CD4-positive, alpha-beta T cell (primary cell): ENCODE measurements at regions not wholly inside any gene's neighbourhood (a gene's known extent, or its start where the extent isn't known, plus 50 kb on each side); places are given as distances from the start of the nearest gene placed in this dataset.

Experiments used
- ATAC-seq: fragments of 200-7000 bp; cut with Tn5 transposase; one replicate; pipeline ENCODE4 v1.10.0; 2022; ENCODE audit warnings: mild to moderate bottlenecking; ENCODE audit not compliant: poor library complexity
- CTCF ChIA-PET: fragments of 350-600 bp; sonication (Branson Sonifier 250); formaldehyde crosslinking; loops from one replicate; lab custom pipeline; 2021; ENCODE audit warnings: antibody characterized with exemption, inconsistent platforms; lab: Charles Lee
- POLR2A ChIA-PET: fragments of 350-600 bp; sonication (Branson Sonifier 250); formaldehyde crosslinking; loops from one replicate; lab custom pipeline; 2021; ENCODE audit warnings: antibody characterized with exemption, inconsistent platforms; lab: Charles Lee
- DNase-seq, 14 experiments: peaks; one replicate each; pipeline ENCODE4 v3.0.0-alpha.2; 2013 to 2020; ENCODE audit warnings: mixed read lengths in 2 of 14
- H3K27ac ChIP-seq, 2 donors: one replicate each; pipeline versions ENCODE4 v1.5.1 to v1.7.0; 2013; ENCODE audit warnings: low read length in 2 of 2, low read depth in 1 of 2, mild to moderate bottlenecking in 1 of 2
- H3K27me3 ChIP-seq, 2 experiments: 1 replicate in 1 of 2; 2 replicates in 1 of 2; pipeline versions ENCODE4 v1.6.1 to v1.7.0; 2013; ENCODE audit warnings: low read length in 2 of 2, control low read depth in 1 of 2, mild to moderate bottlenecking in 1 of 2, moderate library complexity in 1 of 2; ENCODE audit not compliant: insufficient read depth in 2 of 2, control insufficient read depth in 1 of 2
- H3K36me3 ChIP-seq: one replicate; pipeline ENCODE4 v1.6.1; 2013; ENCODE audit warnings: low read length, control low read depth; ENCODE audit not compliant: insufficient read depth
- H3K4me1 ChIP-seq: one replicate; pipeline ENCODE4 v1.6.1; 2013; ENCODE audit warnings: low read length, control low read depth; ENCODE audit not compliant: insufficient read depth
- H3K4me3 ChIP-seq: one replicate; pipeline ENCODE4 v1.5.1; 2013; ENCODE audit warnings: mild to moderate bottlenecking, low read length, moderate library complexity
- H3K9me3 ChIP-seq, 2 experiments: 1 replicate in 1 of 2; 2 replicates in 1 of 2; pipeline versions ENCODE4 v1.6.1 to v1.7.0; 2013; ENCODE audit warnings: low read length in 2 of 2, mild to moderate bottlenecking in 2 of 2, control low read depth in 1 of 2, moderate library complexity in 1 of 2; ENCODE audit not compliant: control insufficient read depth in 1 of 2, insufficient read depth in 1 of 2
- H3K27ac Mint-ChIP-seq: one replicate; pipeline ENCODE4 v1.8.0; 2020; ENCODE audit warnings: mixed read lengths
- H3K27me3 Mint-ChIP-seq: one replicate; pipeline ENCODE4 v1.8.0; 2021; ENCODE audit warnings: mixed read lengths
- H3K36me3 Mint-ChIP-seq: one replicate; pipeline ENCODE4 v1.8.0; 2021; ENCODE audit warnings: low read depth, mixed read lengths
- H3K4me1 Mint-ChIP-seq: one replicate; pipeline ENCODE4 v1.8.0; 2021; ENCODE audit warnings: low read depth, mixed read lengths
- H3K4me3 Mint-ChIP-seq: one replicate; pipeline ENCODE4 v1.8.0; 2020; ENCODE audit warnings: mild to moderate bottlenecking, mixed read lengths
- H3K9me3 Mint-ChIP-seq: one replicate; pipeline ENCODE4 v1.8.0; 2020; ENCODE audit warnings: mixed read lengths
- intact Hi-C, 2 experiments: fragments of 100-400 bp; cut with DNase I in 1 of 2; cut with micrococcal nuclease in 1 of 2; formaldehyde crosslinking; loops; one replicate each; pipeline versions ENCODE4 v1.15.1 to v1.9.0; 2023 to 2025; cut with DNase I, micrococcal nuclease
- TF ChIP-seq, protein P1 (sequence below): fragments of 200-600 bp; IDR thresholded peaks from one replicate; pipeline ENCODE4 v1.8.0; 2022; ENCODE audit warnings: antibody characterized with exemption, mild to moderate bottlenecking

DNA sequence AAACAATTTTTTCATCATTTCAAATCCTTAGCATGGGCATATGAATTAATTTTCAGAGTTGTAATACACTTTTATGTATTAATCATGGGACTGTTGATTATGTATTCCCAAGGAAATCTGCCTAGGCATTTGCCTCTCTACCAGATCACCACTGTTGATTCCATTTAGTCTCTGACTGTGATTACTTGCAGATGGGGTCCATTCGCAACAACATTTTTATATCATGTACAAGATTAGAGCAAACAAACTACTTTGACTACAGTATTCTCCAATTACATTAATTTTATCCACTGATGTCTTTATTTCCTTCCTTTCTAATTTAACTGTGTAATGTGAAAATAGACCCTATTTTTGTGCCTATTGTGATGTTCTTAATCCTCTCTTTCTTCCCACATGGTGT is 831.4 kb upstream of the SLC35B3 start:
- ATAC-seq (no peak), DNase-seq (no peak)
- Mint-ChIP-seq H3K4me3 (no peak overlapping the region), H3K36me3 (no peaks in the 10 kb centered on the region), H3K27me3 (peaks cover 4% of the 10 kb centered on the region), H3K27ac (no peak overlapping the region), H3K9me3 (no peaks in the 10 kb centered on the region), H3K4me1 (no peaks in the 10 kb centered on the region)
- intact Hi-C loops, result no loop called here
- H3K4me1 ChIP-seq, result no peaks in the 10 kb centered on the region
- no peak overlapping the region for H3K27ac ChIP-seq
- no peaks in the 10 kb centered on the region for H3K27me3 ChIP-seq
- no peak overlapping the region for H3K4me3 ChIP-seq
- POLR2A ChIA-PET, result no interaction called here
- CTCF ChIA-PET, result no interaction called here
- TF ChIP-seq, protein P1, sequence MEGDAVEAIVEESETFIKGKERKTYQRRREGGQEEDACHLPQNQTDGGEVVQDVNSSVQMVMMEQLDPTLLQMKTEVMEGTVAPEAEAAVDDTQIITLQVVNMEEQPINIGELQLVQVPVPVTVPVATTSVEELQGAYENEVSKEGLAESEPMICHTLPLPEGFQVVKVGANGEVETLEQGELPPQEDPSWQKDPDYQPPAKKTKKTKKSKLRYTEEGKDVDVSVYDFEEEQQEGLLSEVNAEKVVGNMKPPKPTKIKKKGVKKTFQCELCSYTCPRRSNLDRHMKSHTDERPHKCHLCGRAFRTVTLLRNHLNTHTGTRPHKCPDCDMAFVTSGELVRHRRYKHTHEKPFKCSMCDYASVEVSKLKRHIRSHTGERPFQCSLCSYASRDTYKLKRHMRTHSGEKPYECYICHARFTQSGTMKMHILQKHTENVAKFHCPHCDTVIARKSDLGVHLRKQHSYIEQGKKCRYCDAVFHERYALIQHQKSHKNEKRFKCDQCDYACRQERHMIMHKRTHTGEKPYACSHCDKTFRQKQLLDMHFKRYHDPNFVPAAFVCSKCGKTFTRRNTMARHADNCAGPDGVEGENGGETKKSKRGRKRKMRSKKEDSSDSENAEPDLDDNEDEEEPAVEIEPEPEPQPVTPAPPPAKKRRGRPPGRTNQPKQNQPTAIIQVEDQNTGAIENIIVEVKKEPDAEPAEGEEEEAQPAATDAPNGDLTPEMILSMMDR, result no peak
- H3K9me3 ChIP-seq, result peaks cover 0 to 3% of the 10 kb centered on the region in 2 experiments
- no peaks in the 10 kb centered on the region for H3K36me3 ChIP-seq

DNA sequence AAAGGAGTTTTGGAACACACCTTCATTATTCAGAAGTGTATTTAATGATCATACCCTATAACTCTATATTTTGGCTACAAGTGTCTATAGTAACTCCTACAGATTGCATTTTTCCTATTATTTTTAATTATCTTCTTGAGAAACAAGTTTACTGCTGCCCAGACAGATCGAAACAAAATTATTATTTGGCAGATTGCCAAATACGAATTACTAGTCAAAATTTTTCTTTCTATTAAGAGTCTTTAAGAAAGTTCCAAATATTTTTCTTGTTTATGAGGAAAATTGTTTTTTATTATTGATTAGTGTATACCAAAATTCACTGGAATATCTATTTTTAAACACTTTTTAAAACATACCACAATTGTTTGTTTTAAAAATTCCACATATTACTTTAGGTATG is 821.9 kb upstream of the SLC35B3 start:
- no peaks in the 10 kb centered on the region for H3K4me1 Mint-ChIP-seq
- Histone ChIP-seq H3K4me3 (no peak overlapping the region), H3K27ac (no peak overlapping the region), H3K4me1 (no peaks in the 10 kb centered on the region), H3K36me3 (no peaks in the 10 kb centered on the region), H3K27me3 (no peaks in the 10 kb centered on the region), H3K9me3 (peaks cover 3% of the 10 kb centered on the region in 2 experiments)
- H3K36me3 Mint-ChIP-seq, result no peaks in the 10 kb centered on the region
- no peak overlapping the region for H3K27ac Mint-ChIP-seq
- no peak overlapping the region for H3K4me3 Mint-ChIP-seq
- H3K27me3 Mint-ChIP-seq, result no peaks in the 10 kb centered on the region
- TF ChIP-seq, protein P1, result no peak
- CTCF ChIA-PET, result no interaction called here
- intact Hi-C loops, result no loop called here
- POLR2A ChIA-PET, result no interaction called here
- ATAC-seq (no peak), DNase-seq (no peak)
- no peaks in the 10 kb centered on the region for H3K9me3 Mint-ChIP-seq

DNA sequence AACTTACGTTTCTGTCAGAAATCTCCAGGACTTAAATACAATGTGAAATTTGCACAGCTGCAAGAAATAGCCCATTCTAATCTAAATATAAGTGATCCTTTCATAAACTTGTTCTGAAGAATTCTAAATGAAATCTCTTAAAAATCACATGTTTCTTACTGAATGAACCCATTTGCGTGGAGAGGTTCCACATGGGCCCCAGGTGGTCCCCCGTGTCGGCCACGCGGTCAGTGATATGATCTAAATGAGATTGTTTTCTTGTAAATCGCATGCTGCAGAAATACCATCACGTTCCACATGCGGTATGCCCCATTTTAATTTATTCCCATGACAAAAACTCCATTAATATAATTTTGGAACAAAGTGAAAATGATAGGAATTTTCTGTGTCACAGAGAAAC is 818.9 kb upstream of the SLC35B3 start:
- TF ChIP-seq, protein P1, result no peak
- intact Hi-C loops, result no loop called here
- ATAC-seq, result no peak
- no peaks in the 10 kb centered on the region for H3K27me3 ChIP-seq
- POLR2A ChIA-PET, result no interaction called here
- no peaks in the 10 kb centered on the region for H3K4me1 Mint-ChIP-seq
- no peak overlapping the region for H3K4me3 Mint-ChIP-seq
- no peaks in the 10 kb centered on the region for H3K36me3 ChIP-seq
- H3K36me3 Mint-ChIP-seq, result no peaks in the 10 kb centered on the region
- H3K4me1 ChIP-seq, result no peaks in the 10 kb centered on the region
- H3K9me3 Mint-ChIP-seq, result no peaks in the 10 kb centered on the region
- H3K9me3 ChIP-seq, result peaks cover 0 to 3% of the 10 kb centered on the region in 2 experiments
- H3K27me3 Mint-ChIP-seq, result no peaks in the 10 kb centered on the region
- no peak overlapping the region for H3K27ac Mint-ChIP-seq
- CTCF ChIA-PET, result no interaction called here
- DNase-seq, result no peak
- no peak overlapping the region for H3K27ac ChIP-seq
- no peak overlapping the region for H3K4me3 ChIP-seq
